ENCODE measurements at regions not wholly inside any gene's neighbourhood (a gene's known extent, or its start where the extent isn't known, plus 50 kb on each side); places are given as distances from the start of the nearest gene placed in this dataset.
"Not testable (repeated sequence)": the region's sequence is repeated elsewhere in the genome, so short reads cannot be mapped to it uniquely, and the experiment has no call there.

DNA sequence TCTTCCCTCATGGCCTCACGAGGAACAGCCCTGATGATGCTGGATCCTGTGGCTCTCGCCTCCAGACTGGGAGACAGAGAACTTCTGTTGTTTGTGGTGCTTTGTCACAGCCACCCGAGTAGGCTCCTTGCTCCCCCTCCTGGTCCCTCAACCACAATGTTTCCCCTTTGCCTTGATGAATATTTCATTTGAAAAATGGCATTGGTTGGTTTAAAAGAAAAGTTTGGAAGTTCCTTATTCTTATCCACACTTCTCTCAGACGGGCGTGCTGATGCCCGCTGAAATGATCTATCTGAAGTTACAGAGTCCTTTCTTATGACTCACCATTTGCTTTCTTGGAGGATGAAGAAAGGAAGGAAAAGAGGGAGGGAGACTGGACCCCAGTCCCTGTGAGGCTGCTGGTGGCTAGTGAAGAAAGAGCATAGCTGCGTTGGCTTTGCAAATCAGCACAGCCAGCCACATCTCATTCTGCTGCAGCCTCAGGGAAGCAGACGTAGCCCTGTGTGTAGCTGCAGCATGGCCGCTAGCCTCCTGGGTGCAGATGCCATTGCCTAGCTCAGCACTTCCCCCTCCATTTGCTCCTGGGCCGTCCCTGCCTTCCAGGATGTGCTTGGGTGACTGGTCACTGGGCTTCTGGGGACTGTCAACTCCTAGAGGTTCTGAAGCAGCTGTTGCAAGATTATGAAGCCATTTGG lies 185.9 kb downstream of the ERCC6L2 start:
- peak; percentile 70 for DNase-seq

DNA sequence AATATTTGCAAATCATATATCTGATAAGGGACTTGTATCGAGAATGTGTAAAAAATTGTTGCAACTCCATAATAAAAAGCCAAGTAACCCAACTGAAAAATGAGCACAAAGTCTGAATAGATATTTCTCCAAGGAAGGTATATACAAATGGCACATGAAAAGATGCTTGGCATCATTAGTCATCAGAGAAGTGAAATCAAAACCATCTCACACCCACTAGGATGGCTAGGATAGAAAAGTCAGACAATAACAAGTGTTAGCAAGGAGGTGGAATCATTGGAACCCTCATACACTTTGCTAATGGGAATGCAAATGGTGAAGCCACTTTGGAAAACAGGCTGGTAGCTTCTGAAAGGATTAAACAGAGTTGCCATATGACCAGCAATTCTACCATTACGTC lies 182.7 kb downstream of the ERCC6L2 start:
- no peak for DNase-seq

DNA sequence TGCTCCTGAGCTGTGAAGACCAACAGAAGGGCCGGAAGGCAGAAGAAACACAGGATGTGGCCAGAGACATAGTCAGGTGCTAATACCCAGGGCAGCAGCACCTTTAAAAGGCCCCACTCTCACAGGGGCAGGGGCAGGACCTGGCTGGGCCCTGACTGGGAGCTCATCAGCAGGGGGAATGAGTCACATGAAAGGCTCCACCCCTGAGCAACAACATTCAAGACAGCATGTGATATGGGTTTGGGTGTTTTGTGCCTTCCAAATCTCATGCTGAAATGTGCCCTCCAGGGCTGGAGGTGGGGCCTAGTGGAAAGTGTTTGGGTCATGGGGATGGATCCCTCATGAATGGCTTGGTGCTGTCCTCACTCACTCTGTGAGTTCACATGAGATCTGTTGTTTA lies 181.7 kb downstream of the ERCC6L2 start:
- DNase-seq = no peak

DNA sequence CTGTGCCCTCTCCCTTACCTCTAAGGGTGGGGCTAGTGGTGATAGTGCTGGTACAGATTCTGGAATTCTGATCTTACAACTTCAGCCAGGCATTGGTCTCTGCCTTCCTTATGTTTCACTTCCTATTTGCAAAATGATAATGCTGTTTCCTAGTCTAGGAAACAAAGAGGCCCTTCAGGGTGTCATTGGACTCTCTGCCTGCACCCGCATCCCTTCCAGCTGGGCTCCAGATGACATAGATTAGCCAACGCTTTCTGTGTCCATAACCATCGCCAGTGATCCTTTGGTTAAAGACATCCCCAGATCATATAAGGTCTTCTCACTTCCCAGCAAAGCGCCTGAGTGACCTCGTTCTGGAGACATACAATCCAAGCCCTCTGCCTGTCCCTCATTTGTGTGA lies 180.7 kb downstream of the ERCC6L2 start:
- DNase-seq = peak; percentile 13

DNA sequence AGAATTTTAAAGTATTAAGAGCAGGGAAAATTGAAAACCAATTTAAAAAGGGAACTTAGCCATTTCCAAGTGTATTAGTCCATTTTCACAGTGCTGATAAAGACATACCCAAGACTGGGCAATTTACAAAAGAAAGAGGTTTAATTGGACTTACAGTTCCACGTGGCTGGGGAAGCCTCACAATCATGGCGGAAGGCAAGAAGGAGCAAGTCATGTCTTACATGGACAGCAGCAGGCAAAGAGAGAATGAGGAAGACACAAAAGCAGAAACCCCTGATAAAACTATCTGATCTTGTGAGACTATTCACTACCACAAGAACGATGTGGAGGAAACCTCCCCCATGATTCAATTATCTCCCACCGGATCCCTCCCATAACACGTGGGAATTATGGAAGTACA lies 178.8 kb downstream of the ERCC6L2 start:
- not testable (repeated sequence) for DNase-seq

DNA sequence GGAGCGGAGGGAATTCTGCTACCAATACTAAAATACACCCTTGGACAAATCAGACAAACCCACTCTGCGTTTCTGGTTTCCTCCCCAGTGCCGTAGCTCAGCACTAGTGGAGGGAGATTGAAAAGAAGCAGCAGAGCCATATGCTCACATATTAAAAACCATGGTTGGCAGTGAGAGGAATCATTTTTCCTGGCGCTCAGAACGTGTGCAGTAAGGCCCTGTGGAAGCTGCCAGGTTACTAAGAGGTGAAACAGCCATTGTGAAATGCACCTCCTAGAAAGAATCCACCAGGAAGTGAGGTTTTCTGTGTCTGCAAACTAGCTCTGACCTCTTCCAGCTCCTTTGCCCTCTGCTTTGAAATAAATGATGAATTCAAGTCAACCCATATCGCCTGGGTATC lies 177.2 kb downstream of the ERCC6L2 start:
- no peak for DNase-seq

DNA sequence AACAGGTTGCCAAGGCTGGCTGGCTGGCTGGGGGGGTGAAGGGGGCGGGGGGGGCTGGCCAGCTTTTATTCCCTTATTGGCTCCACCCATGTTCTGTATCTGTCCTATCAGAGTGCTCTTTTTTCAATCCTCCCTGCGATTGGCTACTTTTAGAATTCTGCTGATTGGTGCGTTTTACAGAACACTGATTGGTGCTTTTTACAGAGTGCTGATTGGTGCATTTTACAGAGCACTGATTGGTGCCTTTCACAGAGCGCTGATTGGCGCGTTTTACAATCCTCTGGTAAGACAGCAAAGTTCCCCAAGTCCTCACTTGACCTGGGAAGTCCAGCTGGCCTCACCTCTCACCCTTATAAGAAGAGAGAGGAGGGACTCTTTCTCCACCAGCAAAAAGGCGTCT lies 175.9 kb downstream of the ERCC6L2 start:
- DNase-seq = no peak

DNA sequence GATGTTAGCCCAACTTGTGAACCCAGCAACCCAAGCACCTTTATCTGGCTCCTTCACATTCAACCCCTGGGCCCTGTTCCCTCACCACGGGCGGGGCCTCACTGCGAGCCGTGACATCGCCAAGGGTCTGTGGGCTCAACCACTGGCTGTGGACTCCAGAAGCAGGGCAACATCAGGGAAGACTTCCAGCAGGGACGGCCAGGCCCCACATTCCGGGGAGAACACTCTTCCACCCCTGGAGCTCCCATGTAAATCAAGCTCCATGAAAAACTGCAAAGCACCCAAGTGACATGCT lies 175.3 kb downstream of the ERCC6L2 start:
- no peak for DNase-seq

DNA sequence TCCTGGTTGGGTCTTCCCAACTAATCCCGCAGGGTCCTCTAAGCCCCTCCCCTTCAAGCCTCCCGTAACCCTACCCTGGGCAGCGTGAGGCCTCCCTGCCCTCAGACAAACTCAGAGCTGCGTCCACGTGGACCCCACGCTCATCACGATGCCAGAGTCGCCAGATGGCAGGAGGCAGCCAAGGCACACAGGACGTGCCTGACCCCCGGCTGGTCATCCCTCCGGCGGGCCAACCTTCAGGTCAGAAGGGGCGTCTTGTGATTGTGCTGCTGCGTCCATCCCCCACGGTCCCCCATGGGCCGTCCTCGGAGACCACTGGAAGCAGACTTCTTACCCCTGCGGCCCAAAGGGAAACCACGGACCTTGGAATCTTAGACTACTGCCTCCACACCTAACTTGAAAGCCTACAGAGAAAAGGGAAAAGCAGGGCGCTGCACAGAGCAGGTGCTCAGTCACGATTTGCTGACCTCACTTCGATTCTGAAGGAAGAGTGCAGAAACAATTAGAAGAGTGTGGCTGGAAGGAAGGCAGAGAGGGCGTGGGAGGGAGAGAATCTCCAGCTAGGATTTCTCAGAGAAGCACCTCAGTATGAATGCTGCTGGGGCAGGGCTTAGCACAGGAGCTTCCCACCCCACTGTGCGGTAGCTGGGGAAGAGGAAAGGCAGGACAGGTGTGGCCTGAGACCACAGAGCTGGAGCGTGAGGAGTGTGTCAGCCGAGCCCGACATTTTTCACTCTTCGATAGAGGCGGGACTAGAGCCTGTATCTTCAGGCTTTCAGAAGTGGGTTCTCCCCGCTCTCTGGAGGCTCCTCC lies 174.8 kb downstream of the ERCC6L2 start:
- no peak for DNase-seq

DNA sequence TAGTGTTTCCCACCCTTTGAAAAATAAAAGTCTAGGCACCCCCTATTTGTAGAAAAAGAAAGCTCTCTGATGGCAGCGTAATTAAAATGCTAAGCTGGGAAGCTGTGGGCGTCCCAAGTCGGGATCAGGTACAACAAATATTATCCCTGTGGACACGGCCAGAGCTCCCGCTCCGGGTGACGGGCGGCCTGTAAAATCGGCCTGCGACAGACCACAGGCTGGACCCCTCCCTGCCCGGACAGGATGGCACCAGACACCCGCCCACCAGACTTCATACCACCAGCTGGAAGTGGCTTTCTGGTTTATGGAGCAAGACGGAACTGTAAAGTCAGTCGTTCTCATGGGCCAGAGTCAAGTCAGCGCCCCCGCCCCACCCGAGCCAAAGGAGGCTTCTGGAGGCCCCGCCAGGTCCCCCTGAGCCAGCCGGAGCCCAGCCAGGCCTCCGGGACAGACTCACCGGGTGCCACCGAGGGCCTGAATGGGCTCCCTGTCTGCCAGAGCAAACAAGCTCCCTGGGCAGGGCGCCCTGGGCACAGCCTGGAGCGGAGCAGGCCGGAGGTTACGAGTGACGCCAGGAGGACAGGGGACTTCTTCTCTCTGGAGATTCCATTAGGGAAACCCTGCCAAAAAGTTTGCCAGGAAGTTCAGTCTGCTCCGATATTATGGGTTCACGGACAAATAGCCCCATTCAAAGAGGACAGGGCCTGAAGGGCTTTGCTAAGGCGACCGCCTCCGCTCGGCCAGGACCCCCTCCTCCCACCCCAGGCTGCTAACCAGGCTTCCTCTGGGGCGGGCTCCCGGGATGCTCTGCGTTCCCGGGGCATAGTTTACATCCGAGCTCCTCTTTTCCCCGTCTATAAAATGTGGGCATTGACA lies 173.7 kb downstream of the ERCC6L2 start:
- no peak for DNase-seq

DNA sequence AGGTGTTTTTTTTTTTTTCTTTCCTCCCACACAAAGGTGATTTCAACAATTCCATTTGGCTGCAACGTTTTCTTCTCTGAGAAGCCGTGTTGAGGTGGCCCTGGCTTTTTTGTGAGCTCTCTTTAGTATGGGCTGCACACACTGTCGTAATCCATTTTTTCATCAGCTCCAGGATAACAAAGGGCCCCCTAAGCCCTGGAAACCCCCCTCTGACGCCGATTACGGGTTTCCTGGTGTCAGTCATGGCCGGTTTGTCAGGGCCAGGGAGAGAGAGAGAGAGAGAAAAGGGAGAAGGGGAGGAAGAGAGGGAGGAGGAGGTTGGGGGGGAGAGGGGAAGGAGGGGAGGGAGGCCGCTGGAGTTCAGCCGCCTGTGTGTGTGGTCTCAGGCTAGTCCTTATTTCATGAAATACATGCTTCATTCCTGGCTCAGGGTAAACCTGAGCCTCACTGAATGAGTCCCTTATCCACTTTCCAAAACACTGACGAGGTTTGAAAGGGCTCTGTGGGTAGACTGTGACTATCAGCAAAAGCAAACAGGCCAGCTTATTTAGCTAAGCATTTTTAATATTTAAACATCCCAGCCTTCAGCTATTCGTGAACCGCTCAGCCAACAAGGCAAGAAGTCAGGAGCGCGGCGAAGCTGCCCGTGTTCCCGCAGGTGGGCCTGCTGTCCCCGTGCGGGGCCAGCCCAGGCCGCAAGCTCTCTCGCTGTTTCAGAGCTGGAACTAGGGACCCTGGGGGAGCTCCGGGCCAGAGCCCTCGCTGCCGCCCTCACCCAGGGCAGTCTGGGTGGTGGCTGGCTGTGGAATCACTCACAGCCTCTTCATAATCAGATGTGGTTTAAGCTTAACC lies 172.8 kb downstream of the ERCC6L2 start:
- no peak for DNase-seq

DNA sequence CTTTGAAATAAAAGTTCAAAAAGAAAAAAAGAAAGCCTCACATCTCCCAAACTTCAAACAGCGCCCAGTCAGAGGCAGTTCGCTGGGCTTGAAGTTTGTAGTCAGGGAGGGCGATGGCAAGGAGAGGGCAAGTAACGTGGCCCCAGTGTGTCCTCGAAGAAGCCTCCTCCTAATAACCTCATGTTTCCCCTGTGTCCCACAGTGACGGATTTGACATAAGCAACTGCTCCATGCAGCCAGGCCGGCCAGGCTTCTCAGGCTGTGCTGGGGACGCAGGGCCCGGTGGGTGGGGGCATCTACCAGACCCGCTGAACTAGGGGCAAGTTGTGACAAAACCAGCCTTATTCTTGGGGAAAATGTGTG lies 172.2 kb downstream of the ERCC6L2 start:
- no peak for DNase-seq

DNA sequence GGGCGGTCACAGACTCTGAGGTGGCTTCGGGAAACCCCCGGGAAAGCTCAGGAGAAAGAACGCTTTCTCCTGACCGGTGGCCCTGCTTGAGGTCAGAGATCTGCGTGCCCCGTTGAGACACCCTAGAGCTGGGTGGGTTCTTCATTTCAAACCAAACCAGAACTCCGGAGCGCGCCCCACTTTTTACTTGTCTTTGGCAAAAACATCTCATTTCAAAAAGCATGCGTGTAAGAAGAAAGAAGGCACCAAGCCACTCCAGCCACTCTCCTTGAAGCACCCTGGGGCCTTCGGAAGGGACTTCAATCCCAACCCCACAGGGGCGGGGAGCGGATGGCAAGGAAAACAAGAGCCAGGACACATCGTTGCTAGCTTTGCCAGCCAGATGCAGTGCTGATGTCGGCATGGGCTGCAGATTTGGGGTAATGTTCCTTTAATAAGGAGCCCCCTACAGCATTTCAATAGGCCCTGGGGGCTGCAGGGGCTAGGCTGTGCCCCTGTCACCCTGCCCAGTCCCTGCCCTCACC lies 171.7 kb downstream of the ERCC6L2 start:
- DNase-seq = no peak

DNA sequence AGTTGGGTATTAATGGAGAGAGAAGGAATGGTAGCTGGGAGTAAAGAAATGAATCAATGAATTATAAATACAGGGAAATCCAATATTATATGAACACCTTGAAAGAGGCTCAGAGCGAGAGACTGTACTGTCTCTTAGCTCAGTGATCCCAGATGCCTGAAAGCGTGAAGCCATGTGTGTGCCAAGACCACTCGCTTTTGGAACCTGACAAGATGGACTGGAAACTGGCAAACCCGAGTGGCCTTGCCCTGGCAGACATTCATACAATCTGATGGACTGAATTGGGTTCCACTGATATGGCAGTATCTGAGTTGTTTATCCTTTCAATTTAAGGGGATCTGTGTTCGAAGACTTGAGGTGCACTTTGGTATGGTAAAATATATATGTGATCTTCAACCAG lies 170.3 kb downstream of the ERCC6L2 start:
- no peak for DNase-seq

DNA sequence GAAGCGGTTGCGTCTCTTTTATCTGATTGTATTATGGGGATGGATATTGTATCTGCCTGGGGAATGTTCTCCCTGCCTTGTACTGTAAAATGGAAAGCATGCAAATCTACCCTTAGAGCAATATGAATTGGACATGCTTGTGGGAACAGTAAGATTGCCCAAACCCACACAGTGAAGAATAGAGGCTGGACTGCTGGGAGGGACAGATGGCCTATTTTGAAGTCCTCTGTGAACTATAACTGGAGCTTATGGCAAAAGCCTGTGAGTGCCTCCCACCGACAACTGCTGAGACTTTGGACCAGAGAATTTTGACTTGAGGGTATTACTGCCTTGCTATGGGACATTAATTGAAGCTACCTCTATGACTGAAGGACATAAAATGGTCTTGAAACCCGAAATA lies 168.9 kb downstream of the ERCC6L2 start:
- no peak for DNase-seq

DNA sequence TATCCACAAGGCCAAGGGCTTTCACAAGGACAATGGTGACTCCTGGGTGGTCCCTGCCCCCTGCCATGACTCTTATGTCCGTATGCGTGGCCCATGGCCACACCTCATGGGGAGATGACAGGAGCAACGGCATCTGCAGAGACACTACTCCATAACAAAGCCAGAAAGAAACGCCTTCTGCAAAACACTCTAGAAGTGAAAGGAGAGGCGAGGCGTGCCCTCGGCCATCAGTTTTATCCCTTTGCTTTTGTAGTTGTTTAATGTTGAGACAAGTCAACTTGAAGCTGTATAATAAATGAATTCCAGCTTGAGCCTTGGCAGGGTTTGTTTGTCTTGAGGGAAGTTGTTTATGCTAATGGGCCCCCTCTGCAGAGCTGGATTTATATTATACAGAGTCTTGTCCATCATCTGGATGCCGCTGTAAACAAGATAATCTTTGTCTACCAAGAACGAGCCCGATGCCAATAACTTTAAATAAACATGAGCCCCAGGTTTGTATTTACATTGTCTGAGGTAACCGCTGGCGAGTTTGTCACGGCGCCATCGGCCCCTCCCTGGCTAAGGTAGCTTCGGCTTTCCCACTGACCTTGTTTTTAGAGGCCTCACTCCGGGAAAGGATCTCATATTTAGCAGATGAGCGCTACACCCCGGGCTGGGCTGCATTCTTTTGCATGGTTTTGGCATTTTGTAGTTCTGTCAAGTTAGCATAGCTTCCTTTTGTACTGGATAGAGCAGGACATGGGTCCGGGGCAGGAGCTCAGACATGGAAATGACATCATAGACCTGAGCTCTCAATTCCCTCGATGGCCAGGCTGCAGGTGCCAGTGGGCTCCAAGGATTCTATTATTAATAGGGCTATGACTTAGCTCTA lies 165.3 kb downstream of the ERCC6L2 start:
- DNase-seq = no peak

DNA sequence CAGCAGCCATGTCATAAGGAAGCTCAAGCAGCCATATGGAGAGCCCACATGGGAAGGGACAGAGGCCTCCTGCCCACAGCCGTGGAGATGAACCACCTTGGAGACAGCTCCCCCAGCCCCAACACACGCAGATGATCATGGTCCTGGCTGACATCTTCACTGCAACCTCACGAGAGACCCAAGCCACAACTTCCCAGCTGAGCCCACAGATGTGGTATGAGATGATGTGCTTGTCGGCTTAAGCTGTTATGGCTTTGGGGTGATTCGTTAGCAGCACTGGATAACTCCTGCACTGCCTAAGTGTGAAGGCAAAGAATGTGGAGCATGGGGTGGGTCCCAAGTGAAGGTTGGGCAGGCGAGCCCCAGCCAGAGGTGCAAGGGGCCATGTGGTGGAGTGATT lies 163.4 kb downstream of the ERCC6L2 start:
- no peak for DNase-seq

DNA sequence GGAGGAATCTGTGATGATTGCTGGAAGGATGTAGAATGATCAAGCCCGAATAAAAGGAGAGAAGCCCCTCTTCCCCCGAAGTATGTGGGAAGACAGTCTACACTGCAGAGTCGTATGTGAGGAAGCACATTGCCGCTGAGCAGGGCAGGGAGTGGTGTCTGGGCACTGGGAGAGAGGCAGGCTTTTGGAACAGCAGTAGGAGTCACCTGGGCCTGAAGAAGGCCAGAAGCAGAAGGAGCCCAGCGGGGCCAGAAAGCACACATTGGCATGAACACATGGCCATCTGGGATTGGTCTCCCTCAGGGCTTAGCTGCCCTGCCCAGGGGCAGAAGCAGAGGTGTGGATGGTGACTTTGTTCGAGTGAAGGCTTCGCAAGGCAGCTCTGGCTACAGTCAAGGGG lies 162.8 kb downstream of the ERCC6L2 start:
- DNase-seq = no peak

DNA sequence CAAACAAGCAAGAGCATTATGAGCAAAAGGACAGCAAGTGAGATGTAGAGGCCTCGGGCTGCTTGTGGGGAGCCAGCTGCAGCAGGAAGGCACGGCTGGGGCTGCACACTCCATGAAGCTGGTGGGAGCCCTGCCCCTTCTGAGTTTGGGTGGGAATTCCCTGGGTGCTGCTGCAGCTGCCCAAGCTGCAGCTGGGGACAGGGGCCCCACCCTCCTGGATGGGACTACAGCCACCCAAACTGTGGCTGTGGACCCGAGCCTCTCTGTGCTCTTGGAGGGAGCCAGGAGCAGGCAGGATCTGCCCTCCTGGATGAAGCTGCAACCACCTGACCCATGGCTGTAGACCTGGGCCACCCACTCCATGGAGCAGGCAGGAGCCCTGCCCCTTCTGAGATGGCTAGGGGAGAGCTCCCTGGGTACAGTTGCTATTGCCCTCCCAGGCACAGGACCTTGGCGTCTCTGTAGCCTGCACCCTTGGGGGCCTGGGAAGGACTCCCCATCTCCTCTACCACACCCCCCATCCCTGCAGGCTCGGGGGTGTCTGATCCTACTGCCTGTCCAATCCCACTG lies 159.1 kb downstream of the ERCC6L2 start:
- no peak for DNase-seq

DNA sequence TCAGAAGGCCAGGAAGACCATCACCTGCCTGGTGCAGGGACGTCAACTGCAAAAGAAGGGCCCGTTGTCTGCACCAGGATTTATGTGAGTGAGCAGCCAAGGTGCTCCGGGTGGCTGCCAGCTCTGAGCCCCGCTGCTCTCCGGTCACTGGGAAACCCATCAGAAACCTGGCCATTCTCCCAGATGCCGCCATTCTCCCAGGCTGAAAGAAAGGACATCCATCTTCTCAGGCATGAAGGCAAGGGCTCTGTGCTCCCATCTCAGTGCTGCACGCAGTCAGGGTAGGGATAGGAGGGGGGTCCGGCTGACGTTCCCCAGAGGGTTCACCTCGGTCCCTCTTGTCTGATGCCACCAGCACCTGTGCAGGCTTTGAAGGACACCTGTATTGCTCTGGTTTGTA lies 158.4 kb downstream of the ERCC6L2 start:
- DNase-seq = no peak

DNA sequence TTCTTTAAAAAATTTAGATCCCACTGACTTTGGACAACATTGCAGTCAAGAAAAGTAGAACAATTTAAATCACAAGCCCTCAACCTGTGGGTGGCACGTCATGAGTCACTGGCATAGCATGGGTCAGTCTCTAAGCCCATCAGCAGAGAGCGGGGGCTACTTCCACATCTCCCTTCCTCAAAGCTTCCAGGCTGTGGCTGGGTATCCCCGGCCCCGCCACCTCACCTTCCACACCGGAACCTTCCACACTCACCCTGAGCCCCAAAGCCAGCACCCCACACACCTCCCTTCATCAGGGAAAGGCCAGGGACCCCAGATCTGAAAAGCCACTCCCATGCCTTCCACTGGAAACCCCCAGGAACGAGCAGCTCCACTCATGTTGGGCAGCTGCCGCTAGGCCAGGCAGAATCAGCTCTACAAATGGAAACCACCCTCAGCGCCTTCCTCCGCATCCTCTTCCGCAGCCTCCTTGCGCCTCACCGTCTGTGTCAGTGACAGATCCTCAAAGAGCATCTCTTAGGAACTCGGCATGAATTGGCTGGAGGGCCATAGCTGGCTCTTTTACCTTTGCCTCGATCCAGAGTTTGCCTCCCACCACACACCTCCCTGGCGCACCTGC lies 156.5 kb downstream of the ERCC6L2 start:
- no peak for DNase-seq

Measured in suppressor macrophage treated with lipopolysaccharide for 4 hours (primary cell).